Colonic mucosa (tissue), 4 donors: ENCODE measurements at regions not wholly inside any gene's neighbourhood (a gene's known extent, or its start where the extent isn't known, plus 50 kb on each side); places are given as distances from the start of the nearest gene placed in this dataset.
A peak's percentile ranks its signal among the peaks of the same experiment; 100 is the strongest.

ENCODE experiments used
- DNase-seq: peaks from one replicate; pipeline ENCODE4 v3.0.0-alpha.2; 2020
- H3K27ac ChIP-seq: fragments of 200-600 bp; one replicate; pipeline ENCODE4 v1.8.0; 2021
- H3K27me3 ChIP-seq: fragments of 200-600 bp; one replicate; pipeline ENCODE4 v1.8.0; 2021
- H3K36me3 ChIP-seq: fragments of 200-600 bp; one replicate; pipeline ENCODE4 v1.8.0; 2021
- H3K4me1 ChIP-seq: fragments of 200-600 bp; one replicate; pipeline ENCODE4 v1.8.0; 2021; ENCODE audit warnings: mild to moderate bottlenecking
- H3K4me3 ChIP-seq: fragments of 200-600 bp; one replicate; pipeline ENCODE4 v1.8.0; 2021
- H3K9ac ChIP-seq, 2 donors: one replicate each; pipeline ENCODE4 v1.7.0; 2013; ENCODE audit warnings: control low read depth in 2 of 2, low read depth in 2 of 2, low read length in 2 of 2
- H3K9me3 ChIP-seq: fragments of 200-600 bp; one replicate; pipeline ENCODE4 v1.8.0; 2021
- CTCF ChIP-seq: fragments of 200-600 bp; IDR thresholded peaks from one replicate; pipeline ENCODE4 v1.8.0; 2022; ENCODE audit warnings: antibody characterized with exemption, mild to moderate bottlenecking
- intact Hi-C: fragments of 100-400 bp; cut with DNase I; formaldehyde crosslinking; loops from one replicate; pipeline ENCODE4 v1.14.1; 2022
- donor health status: healthy.
- donor health status: DM: no; HTN: no; CAD: no.
- donor health status: DM: no; HTN: no; CAD: no.

- H3K27me3 ChIP-seq: no peaks in the 10 kb centered on the region
- H3K9me3 ChIP-seq: no peaks in the 10 kb centered on the region
- no peak for TF ChIP-seq CTCF
- H3K36me3 ChIP-seq: no peaks in the 10 kb centered on the region
- DNase-seq: no peak
- H3K27ac ChIP-seq: no peak overlapping the region
- no peak overlapping the region for H3K9ac ChIP-seq
- no peak overlapping the region for H3K4me3 ChIP-seq
- H3K4me1 ChIP-seq: no peaks in the 10 kb centered on the region
- intact Hi-C loops: no loop called here
Observed at GRCh38 chr7:46368871-46369270, 447.8 kb upstream of the IGFBP3 start.

- H3K9me3 ChIP-seq: no peaks in the 10 kb centered on the region
- DNase-seq: no peak
- H3K27me3 ChIP-seq: no peaks in the 10 kb centered on the region
- no peaks in the 10 kb centered on the region for H3K36me3 ChIP-seq
- intact Hi-C loops: no loop called here
- TF ChIP-seq CTCF: no peak
- H3K9ac ChIP-seq: no peak overlapping the region
- H3K4me3 ChIP-seq: no peak overlapping the region
- H3K27ac ChIP-seq: no peak overlapping the region
- H3K4me1 ChIP-seq: no peaks in the 10 kb centered on the region
Observed at GRCh38 chr7:46366526-46366925, 445.5 kb upstream of the IGFBP3 start.

- no peak overlapping the region for H3K27ac ChIP-seq
- no peak overlapping the region for H3K4me3 ChIP-seq
- DNase-seq: peak; percentile 21
- intact Hi-C loops: no loop called here
- no peaks in the 10 kb centered on the region for H3K27me3 ChIP-seq
- H3K36me3 ChIP-seq: no peaks in the 10 kb centered on the region
- H3K4me1 ChIP-seq: no peaks in the 10 kb centered on the region
- TF ChIP-seq CTCF: no peak
- no peak overlapping the region for H3K9ac ChIP-seq
- H3K9me3 ChIP-seq: no peaks in the 10 kb centered on the region
Observed at GRCh38 chr7:46363688-46364087, 442.6 kb upstream of the IGFBP3 start.

- no peak for DNase-seq
- Histone ChIP-seq H3K27me3 (no peaks in the 10 kb centered on the region), H3K9ac (no peak overlapping the region), H3K4me3 (no peak overlapping the region), H3K4me1 (no peaks in the 10 kb centered on the region), H3K9me3 (no peaks in the 10 kb centered on the region), H3K27ac (no peak overlapping the region), H3K36me3 (no peaks in the 10 kb centered on the region)
- no peak for TF ChIP-seq CTCF
- intact Hi-C loops: no loop called here
Observed at GRCh38 chr7:46360811-46361210, 439.7 kb upstream of the IGFBP3 start.

- H3K36me3 ChIP-seq: no peaks in the 10 kb centered on the region
- no peak overlapping the region for H3K4me3 ChIP-seq
- no peak for TF ChIP-seq CTCF
- no peaks in the 10 kb centered on the region for H3K9me3 ChIP-seq
- no peak overlapping the region for H3K27ac ChIP-seq
- H3K9ac ChIP-seq: no peak overlapping the region
- no peaks in the 10 kb centered on the region for H3K27me3 ChIP-seq
- no peaks in the 10 kb centered on the region for H3K4me1 ChIP-seq
- DNase-seq: no peak
- intact Hi-C loops: no loop called here
Observed at GRCh38 chr7:46360296-46360695, 439.2 kb upstream of the IGFBP3 start.

- H3K36me3 ChIP-seq: no peaks in the 10 kb centered on the region
- intact Hi-C loops: no loop called here
- H3K4me3 ChIP-seq: no peak overlapping the region
- H3K27me3 ChIP-seq: no peaks in the 10 kb centered on the region
- H3K27ac ChIP-seq: no peak overlapping the region
- TF ChIP-seq CTCF: no peak
- H3K9ac ChIP-seq: no peak overlapping the region
- no peak for DNase-seq
- H3K9me3 ChIP-seq: no peaks in the 10 kb centered on the region
- no peaks in the 10 kb centered on the region for H3K4me1 ChIP-seq
Observed at GRCh38 chr7:46357851-46358250, 436.8 kb upstream of the IGFBP3 start.
